Fibroblast of lung (primary cell): ENCODE measurements at regions not wholly inside any gene's neighbourhood (a gene's known extent, or its start where the extent isn't known, plus 50 kb on each side); places are given as distances from the start of the nearest gene placed in this dataset.

Experiments used
- DNase-seq, 2 donors: peaks; one replicate each; pipeline versions ENCODE4 v3.0.0 to v3.0.0-alpha.2; 2010; ENCODE audit warnings: low read depth in 2 of 2
- H2AFZ ChIP-seq: 2 replicates; pipeline ENCODE4 v1.5.1; 2012; ENCODE audit warnings: low read length, control low read depth, inconsistent platforms
- H3K27ac ChIP-seq: 2 replicates; pipeline ENCODE4 v1.5.1; 2011; ENCODE audit warnings: low read length, control low read depth; ENCODE audit not compliant: insufficient read depth
- H3K27me3 ChIP-seq: 2 replicates; pipeline ENCODE4 v1.5.1; 2011; ENCODE audit warnings: mild to moderate bottlenecking, low read length; ENCODE audit not compliant: control insufficient read depth, insufficient read depth
- H3K36me3 ChIP-seq: 2 replicates; pipeline ENCODE4 v1.5.1; 2011; ENCODE audit warnings: low read length; ENCODE audit not compliant: control insufficient read depth, insufficient read depth
- H3K4me1 ChIP-seq: 2 replicates; pipeline ENCODE4 v1.5.1; 2011; ENCODE audit warnings: low read length; ENCODE audit not compliant: control insufficient read depth, insufficient read depth; ENCODE audit errors: extremely low read depth
- H3K4me2 ChIP-seq: 2 replicates; pipeline ENCODE4 v1.5.1; 2011; ENCODE audit warnings: low read length, control low read depth; ENCODE audit not compliant: insufficient read depth; ENCODE audit errors: extremely low read depth
- H3K4me3 ChIP-seq, 4 experiments: fragments of 200-600 bp in 1 of 4; sonication (generic) in 1 of 4; replicated peaks in 1 of 4; 2 replicates each; pipeline ENCODE4 v1.5.1; 2011 to 2016; ENCODE audit warnings: low read length in 4 of 4, low read depth in 3 of 4, mild to moderate bottlenecking in 3 of 4, control low read depth in 2 of 4, inconsistent platforms in 1 of 4, mixed read lengths in 1 of 4; ENCODE audit not compliant: insufficient read depth in 1 of 4; ENCODE audit errors: control extremely low read depth in 1 of 4
- H3K79me2 ChIP-seq: 2 replicates; pipeline ENCODE4 v1.5.1; 2012; ENCODE audit warnings: mild to moderate bottlenecking, low read length, inconsistent platforms; ENCODE audit not compliant: control insufficient read depth, insufficient read depth
- H3K9ac ChIP-seq: 2 replicates; pipeline ENCODE4 v1.5.1; 2011; ENCODE audit warnings: mild to moderate bottlenecking, low read length, control low read depth; ENCODE audit not compliant: insufficient read depth
- H3K9me3 ChIP-seq: 2 replicates; pipeline ENCODE4 v1.5.1; 2012; ENCODE audit warnings: low read depth, low read length; ENCODE audit not compliant: control insufficient read depth, insufficient read depth
- H4K20me1 ChIP-seq: 2 replicates; pipeline ENCODE4 v1.5.1; 2011; ENCODE audit warnings: low read length; ENCODE audit not compliant: control insufficient read depth, insufficient read depth; ENCODE audit errors: extremely low read depth
- EZH2 ChIP-seq: IDR thresholded peaks from 2 replicates; pipeline ENCODE4 v1.5.1; 2012; ENCODE audit warnings: low read length, control low read depth, mild to moderate bottlenecking; ENCODE audit errors: missing control alignments
- TF ChIP-seq, protein P1 (sequence below), 2 donors: IDR thresholded peaks in 1 of 2; conservative IDR thresholded peaks in 1 of 2; 1 replicate in 1 of 2; 2 replicates in 1 of 2; pipeline ENCODE4 v1.5.1; 2011 to 2012; ENCODE audit warnings: low read length in 2 of 2, control low read depth in 1 of 2, inconsistent platforms in 1 of 2, low read depth in 1 of 2, mild to moderate bottlenecking in 1 of 2

DNA sequence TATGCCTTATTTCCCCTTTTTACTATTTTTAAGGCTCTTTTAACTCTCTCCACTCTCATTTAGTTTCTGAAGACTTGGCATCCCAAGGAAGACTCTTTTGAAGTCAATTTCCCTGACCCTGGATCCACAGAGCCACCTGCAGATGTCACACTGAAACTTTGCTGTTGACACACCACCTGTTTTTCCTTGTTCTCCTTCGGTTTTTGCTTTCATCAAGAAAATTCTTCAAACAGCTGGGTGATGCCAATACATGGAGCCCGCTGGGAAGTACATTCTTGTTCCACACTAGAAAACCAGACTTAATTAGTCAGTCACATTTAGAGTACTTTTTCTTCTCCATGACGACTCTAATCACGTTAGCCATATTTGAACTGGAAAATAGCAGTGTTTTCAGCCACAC lies 293.9 kb downstream of the PDGFC start:
- no peaks in the 10 kb centered on the region for H3K79me2 ChIP-seq
- no peaks in the 10 kb centered on the region for H3K9me3 ChIP-seq
- no peak overlapping the region for H3K27ac ChIP-seq
- TF ChIP-seq, protein P1, sequence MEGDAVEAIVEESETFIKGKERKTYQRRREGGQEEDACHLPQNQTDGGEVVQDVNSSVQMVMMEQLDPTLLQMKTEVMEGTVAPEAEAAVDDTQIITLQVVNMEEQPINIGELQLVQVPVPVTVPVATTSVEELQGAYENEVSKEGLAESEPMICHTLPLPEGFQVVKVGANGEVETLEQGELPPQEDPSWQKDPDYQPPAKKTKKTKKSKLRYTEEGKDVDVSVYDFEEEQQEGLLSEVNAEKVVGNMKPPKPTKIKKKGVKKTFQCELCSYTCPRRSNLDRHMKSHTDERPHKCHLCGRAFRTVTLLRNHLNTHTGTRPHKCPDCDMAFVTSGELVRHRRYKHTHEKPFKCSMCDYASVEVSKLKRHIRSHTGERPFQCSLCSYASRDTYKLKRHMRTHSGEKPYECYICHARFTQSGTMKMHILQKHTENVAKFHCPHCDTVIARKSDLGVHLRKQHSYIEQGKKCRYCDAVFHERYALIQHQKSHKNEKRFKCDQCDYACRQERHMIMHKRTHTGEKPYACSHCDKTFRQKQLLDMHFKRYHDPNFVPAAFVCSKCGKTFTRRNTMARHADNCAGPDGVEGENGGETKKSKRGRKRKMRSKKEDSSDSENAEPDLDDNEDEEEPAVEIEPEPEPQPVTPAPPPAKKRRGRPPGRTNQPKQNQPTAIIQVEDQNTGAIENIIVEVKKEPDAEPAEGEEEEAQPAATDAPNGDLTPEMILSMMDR (conservative IDR thresholded peaks at IDR 0.05 in 1 of 2, IDR thresholded peaks at IDR 0.05 in 1 of 2; ENCODE audit: low read depth in 1 of 2, low read length in 2 of 2): no peak
- TF ChIP-seq EZH2: no peak
- no peaks in the 10 kb centered on the region for H4K20me1 ChIP-seq
- H3K4me1 ChIP-seq: no peaks in the 10 kb centered on the region
- H3K4me3 ChIP-seq: no peak overlapping the region
- no peak overlapping the region for H2AFZ ChIP-seq
- no peak for DNase-seq
- H3K27me3 ChIP-seq: no peaks in the 10 kb centered on the region
- no peak overlapping the region for H3K4me2 ChIP-seq
- no peak overlapping the region for H3K9ac ChIP-seq
- H3K36me3 ChIP-seq: no peaks in the 10 kb centered on the region

- Histone ChIP-seq H3K27ac (no peak overlapping the region), H3K4me1 (no peaks in the 10 kb centered on the region), H2AFZ (no peak overlapping the region), H4K20me1 (no peaks in the 10 kb centered on the region), H3K9me3 (no peaks in the 10 kb centered on the region), H3K4me3 (no peak overlapping the region), H3K4me2 (no peak overlapping the region), H3K36me3 (no peaks in the 10 kb centered on the region), H3K79me2 (no peaks in the 10 kb centered on the region), H3K9ac (no peak overlapping the region), H3K27me3 (no peaks in the 10 kb centered on the region)
- DNase-seq: peak; percentile 31 to 67
- TF ChIP-seq EZH2: no peak
- TF ChIP-seq, protein P1 (conservative IDR thresholded peaks at IDR 0.05 in 1 of 2, IDR thresholded peaks at IDR 0.05 in 1 of 2; ENCODE audit: low read depth in 1 of 2, low read length in 2 of 2): no peak
These were observed 294.5 kb downstream of the PDGFC start for GRCh38 chr4:156677131-156677531.

- H3K27ac ChIP-seq: no peak overlapping the region
- no peak overlapping the region for H3K9ac ChIP-seq
- no peak for TF ChIP-seq EZH2
- TF ChIP-seq, protein P1 (conservative IDR thresholded peaks at IDR 0.05 in 1 of 2, IDR thresholded peaks at IDR 0.05 in 1 of 2; ENCODE audit: low read depth in 1 of 2, low read length in 2 of 2): no peak
- H3K4me2 ChIP-seq: no peak overlapping the region
- H3K4me1 ChIP-seq: no peaks in the 10 kb centered on the region
- no peaks in the 10 kb centered on the region for H3K9me3 ChIP-seq
- H4K20me1 ChIP-seq: no peaks in the 10 kb centered on the region
- H3K36me3 ChIP-seq: no peaks in the 10 kb centered on the region
- no peak overlapping the region for H2AFZ ChIP-seq
- DNase-seq: peak in 1 of 2 donors; percentile 49
- no peaks in the 10 kb centered on the region for H3K79me2 ChIP-seq
- no peak overlapping the region for H3K4me3 ChIP-seq
- no peaks in the 10 kb centered on the region for H3K27me3 ChIP-seq
These were observed 295.3 kb downstream of the PDGFC start for GRCh38 chr4:156676116-156676851.
